OCI-LY1 (cell line): ENCODE measurements at regions not wholly inside any gene's neighbourhood (a gene's known extent, or its start where the extent isn't known, plus 50 kb on each side); places are given as distances from the start of the nearest gene placed in this dataset.

Experiments
- CTCF ChIP-seq: fragments of 200-600 bp; sonication (generic), shearing (Covaris generic); IDR thresholded peaks from 2 replicates; pipeline ENCODE4 v1.5.1; 2017; ENCODE audit warnings: mild to moderate bottlenecking, antibody characterized with exemption, low read length, moderate library complexity, mixed read lengths
- EZH2 ChIP-seq: fragments of 200-600 bp; sonication (generic), shearing (Covaris generic); IDR thresholded peaks from 2 replicates; pipeline ENCODE4 v1.8.0; 2017; ENCODE audit warnings: borderline replicate concordance, mixed run types, mild to moderate bottlenecking, antibody characterized with exemption, low read length, moderate library complexity, mixed read lengths

- TF ChIP-seq CTCF (no peak), EZH2 (no peak)
Measured at GRCh38 chr3:89714237-89714636, 606.8 kb downstream of the EPHA3 start.
